ENCODE measurements at regions not wholly inside any gene's neighbourhood (a gene's known extent, or its start where the extent isn't known, plus 50 kb on each side); places are given as distances from the start of the nearest gene placed in this dataset.
"Not testable (repeated sequence)": the region's sequence is repeated elsewhere in the genome, so short reads cannot be mapped to it uniquely, and the experiment has no call there.

- DNase-seq = no peak
Observed at GRCh38 chr11:82045748-82046457, 687.8 kb downstream of the FAM181B start.

DNA sequence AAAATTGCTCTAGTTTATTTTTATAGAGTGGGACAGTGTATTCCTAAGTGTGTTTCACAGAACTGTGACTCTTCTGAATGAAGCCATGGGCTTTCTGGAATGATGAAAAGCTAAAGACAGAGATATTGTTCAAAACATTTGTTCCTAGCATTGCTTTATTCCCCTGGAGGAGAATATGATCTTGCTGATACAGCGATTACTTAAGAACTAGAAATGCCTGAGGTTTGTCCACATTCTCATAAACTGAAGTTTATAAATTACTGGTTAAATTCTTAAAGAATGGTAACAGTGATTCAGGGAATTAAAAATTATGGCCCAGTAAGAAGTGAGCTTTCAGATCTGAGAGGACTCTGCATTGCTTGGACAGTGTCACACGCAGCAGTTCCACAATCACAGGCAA is 690.3 kb downstream of the FAM181B start:
- DNase-seq = no peak

DNA sequence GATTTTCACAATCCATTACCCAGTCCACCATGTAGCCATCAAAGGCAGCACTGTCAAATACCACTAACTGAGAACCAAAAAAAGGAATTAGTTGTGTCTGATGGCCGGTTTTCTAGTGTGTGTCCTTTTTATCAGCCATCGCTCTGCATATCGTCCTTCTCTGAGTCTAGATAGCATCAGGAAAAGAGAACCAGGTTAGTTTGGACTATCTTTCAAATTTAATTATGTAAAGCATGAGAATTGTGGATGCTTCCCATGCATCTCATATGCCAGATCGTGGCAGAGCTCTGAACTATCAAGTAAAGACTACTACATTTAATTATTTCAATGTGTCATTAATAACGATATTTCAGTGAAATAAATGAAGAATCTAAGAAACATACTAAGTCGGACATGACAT is 691.9 kb downstream of the FAM181B start:
- DNase-seq = no peak

GRCh38 chr11:82038154-82038553 is 695.5 kb downstream of the FAM181B start:
- DNase-seq = no peak

GRCh38 chr11:82034527-82034926 is 699.1 kb downstream of the FAM181B start:
- DNase-seq = no peak

DNA sequence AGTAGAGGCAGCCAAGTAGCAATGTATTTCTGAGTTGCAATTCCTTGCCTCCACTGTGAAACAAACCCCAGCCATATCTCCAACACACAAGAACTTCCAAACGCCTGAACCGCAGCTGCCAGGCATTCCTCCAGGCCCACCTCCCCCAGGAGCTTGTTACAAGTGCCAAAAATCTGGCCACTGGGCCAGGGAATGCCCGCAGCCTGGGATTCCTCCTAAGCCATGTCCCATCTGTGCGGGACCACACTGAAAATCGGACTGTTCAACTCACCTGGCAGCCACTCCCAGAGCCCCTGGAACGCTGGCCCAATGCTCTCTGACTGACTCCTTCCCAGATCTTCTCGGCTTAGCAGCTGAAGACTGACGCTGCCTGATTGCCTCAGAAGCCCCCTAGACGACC is 706.3 kb downstream of the FAM181B start:
- DNase-seq = not testable (repeated sequence)

DNA sequence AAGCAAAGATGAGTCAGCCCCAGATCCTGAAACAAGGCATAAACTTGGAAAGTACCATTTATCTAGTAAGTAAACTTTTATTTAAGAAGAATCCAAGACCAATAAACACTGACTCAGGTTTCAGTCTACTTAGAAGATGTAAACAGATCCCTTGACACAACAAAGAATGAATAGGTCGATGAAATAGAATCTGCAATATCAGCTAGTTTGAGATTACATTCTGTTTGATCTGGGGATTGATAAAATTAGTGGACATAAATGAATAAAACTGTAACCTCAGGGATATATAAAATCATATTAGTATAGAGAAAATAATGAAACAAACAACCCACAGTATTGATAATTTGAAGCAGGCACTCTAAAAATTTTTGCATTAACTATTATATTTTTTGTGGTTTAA is 708.9 kb downstream of the FAM181B start:
- DNase-seq = no peak

- no peak for DNase-seq
Observed at GRCh38 chr11:82012276-82012675, 721.4 kb downstream of the FAM181B start.

DNA sequence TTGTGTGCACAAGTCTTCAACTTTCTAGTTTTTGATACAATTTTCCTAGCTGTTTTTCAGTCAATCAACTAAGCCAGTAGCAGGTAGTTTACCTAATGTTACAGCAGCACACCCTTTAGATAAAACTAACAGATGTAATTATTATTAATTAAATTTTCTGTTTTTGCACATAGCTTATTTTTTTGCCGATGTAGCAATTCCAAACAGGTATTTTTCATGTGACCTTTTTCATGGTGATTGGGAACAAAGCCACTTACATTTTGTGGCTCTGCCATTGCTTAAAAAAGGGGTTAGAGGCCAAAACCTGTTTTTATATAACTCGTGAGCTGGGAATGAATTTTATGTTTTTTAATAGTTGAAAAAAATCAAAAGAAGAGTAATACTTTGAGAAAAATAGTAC is 724.5 kb downstream of the FAM181B start:
- DNase-seq = no peak

DNA sequence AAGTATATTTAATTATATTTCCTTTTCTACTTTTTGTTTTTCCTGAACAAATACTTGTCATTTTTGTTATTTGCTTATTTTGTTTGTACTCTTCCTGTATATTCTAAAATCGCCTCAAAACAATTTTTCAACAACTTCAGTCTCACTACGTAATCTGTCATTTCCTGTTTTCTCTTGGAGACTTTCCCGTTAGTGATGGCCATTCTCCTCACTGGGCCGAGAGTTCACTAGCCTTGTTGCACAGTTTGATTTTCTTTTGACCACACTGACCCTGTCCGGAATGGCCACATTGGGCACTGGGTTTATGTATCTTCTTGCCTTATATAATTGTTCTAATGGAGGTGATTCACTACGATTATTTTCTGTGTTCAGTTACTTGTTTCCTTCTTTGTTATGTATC is 726.1 kb downstream of the FAM181B start:
- DNase-seq = no peak

DNA sequence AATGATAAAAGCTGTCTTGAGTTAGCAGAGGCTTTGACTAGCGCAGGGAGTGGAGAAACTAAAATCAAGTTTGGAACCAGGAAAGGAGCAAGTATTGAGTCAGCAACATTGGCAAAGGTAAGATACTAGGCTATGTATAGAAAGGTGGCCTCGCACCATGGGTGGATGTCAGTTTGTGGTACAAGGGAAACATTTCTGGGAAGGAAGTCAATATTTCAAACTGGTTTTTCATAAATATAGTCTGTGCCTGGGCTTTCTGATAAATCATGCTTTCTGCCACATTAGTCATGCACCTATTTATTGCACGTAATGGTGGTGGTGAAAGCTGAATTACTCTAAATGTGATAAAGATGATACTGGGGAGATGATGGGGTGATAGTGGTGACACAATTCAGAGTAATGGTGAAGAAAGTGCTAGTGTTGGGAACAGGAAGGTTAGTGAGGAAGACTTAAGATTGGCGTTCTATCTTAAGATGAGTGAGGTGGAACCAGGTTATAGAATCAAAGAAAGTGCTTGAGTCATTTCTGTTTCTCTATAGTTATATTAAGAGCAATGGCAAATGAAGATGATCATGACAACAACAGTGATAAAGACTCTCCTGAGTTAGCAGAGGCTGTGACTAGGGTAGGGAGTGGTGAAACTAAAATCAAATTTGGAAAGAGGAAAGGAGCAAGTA is 729.0 kb downstream of the FAM181B start:
- DNase-seq = no peak

- DNase-seq = no peak
Observed at GRCh38 chr11:82003671-82004515, 729.8 kb downstream of the FAM181B start.

GRCh38 chr11:82003024-82003423 is 730.6 kb downstream of the FAM181B start:
- DNase-seq = no peak

DNA sequence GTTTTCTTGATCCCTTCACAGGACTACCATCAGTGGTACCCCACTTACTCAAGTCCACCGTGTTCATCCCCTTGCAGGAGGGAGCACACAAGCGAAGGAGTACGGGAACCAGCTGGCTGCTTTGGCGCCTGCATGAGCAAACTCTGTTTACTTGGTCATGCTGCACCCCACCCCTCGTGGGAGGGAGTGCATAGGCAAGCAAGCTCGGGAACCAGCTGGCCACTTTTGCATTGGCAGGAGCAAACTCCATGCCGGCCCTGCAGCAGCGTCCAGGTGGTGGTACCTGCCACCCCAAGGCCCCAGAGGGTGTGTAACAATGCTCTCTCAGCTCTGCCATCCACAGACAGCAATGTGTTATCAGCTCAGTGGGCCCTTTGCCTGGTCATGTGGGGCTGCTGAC is 737.8 kb downstream of the FAM181B start:
- no peak for DNase-seq

GRCh38 chr11:81993755-81994154 is 739.9 kb downstream of the FAM181B start:
- no peak for DNase-seq

- no peak for DNase-seq
Observed at GRCh38 chr11:81990659-81991443, 742.8 kb downstream of the FAM181B start.

GRCh38 chr11:81989093-81989492 is 744.6 kb downstream of the FAM181B start:
- no peak for DNase-seq

DNA sequence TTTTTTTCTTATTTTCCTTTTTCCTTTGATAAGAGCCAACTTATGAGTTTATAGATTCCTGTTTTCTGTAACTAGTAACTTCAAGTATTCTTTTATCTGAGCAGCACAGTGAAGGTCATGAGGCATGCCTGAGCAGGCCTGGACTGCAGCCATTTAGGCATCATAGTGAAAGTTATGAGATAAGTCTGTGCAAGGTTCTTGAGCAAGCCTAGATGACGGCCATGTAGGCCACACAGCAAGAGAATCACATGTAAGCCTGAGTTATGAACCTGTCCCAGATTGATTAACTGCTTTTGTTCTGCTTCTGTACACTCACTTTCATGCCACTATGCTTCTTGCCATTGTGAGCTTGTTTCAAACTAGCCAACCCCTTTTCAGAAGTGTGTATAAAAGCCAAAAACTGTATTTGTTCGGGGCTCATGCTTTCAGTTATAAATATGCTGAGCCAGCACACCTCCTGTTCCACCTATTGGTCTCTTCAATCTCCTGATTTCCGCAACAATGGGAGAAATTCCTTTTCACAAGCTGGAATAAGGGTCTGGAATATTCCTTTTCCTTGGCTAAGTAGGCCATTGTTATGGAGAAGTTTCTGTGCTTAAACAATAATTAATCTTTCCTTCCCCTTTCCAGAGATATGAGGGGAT is 745.7 kb downstream of the FAM181B start:
- no peak for DNase-seq

DNA sequence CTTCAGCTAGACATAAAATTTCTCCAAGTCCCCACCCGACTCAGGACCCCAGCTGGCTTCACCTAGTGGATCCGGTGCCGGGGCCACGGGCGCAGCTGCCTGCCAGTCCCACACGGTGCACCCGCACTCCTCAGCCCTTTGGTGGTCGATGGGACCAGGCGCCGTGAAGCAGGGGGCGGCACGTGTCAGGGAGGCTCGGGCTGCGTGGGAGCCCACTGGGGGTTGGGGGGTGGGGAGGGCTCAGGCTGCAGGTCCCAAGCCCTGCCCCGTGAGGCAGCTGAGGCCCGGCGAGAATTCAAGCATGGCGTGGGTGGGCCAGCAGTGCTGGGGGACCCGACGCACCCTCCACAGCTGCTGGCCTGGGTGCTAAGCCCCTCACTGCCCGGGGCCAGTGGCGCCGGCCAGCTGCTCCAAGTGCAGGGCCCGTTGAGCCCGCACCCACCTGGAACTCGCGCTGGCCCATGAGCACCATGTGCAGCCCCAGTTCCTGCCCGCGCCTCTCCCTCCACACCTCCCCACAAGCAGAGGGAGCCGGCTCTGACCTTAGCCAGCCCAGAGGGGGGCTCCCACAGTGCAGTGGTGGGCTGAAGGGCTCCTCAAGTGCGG is 747.0 kb downstream of the FAM181B start:
- no peak for DNase-seq

DNA sequence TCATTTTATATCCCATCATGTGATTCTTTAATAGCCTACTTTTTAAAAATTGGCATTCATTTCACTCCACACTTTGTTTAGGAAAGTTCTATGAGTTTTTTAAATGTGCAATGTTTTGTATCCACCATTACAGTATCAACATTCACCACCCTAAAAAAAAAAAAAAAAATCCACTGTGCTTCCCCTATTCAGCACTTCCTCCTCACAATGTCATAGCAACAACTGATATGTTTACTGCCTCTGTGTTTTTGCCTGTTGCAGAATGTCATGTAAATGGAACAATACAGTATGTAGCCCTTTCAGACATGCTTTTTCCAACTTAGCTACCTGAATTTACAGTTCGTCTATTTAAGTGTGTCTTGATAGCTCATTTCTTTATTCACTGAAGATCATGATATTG is 754.2 kb downstream of the FAM181B start:
- no peak for DNase-seq

DNA sequence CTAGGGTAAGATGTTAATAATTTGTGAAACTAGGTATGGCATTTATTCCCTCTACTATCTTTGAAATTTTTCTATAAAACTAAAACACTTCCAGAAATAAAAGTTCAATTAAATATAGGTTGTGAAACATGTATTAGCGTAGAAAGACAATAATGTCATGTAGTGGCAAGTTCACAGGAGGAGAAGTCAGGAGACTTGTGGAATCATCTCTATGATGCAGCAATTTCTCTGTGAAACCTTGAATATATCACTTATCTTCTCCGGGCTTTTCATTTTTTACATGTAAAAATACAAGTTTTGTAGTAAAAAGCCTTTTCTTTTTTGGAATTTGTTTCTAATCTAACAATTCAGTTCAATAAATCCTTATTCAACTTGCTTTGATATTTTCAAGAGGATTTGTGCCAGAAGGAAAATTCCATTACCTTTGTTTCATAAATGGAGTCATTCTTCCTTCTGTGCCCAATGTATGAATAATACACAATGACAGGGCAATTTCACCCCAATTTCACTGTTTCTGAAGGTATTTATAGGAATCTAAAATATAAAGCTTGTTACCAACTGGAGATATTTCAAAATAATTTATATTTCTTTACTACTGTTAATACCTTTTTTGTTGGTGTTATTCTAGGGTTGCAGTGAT is 758.3 kb downstream of the FAM181B start:
- no peak for DNase-seq

DNA sequence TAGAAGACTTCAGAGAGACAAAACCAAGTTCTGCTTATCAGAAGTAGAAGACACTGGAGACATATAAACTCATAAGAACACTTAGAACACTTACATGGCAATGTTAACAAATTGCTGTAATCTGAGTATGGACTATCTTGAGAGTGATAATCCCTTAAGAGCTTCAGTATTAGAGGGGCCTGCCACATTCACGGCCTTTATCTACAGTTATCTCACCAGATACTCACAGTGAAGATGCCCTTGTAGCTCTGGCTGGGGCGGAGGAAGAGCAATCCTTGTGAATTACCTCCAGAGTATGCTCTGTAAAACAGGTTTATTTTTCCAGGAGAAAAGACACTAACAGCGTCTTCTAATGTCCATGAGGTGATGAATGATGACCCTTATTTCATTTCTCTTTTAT is 762.8 kb downstream of the FAM181B start:
- no peak for DNase-seq

Measured in activated effector memory CD4-positive, alpha-beta T cell treated with anti-CD3 and anti-CD28 coated beads, Interleukin-2, amount 50 U/mL, for 16 hours (primary cell).